ENCODE measurements at regions not wholly inside any gene's neighbourhood (a gene's known extent, or its start where the extent isn't known, plus 50 kb on each side); places are given as distances from the start of the nearest gene placed in this dataset.

DNA sequence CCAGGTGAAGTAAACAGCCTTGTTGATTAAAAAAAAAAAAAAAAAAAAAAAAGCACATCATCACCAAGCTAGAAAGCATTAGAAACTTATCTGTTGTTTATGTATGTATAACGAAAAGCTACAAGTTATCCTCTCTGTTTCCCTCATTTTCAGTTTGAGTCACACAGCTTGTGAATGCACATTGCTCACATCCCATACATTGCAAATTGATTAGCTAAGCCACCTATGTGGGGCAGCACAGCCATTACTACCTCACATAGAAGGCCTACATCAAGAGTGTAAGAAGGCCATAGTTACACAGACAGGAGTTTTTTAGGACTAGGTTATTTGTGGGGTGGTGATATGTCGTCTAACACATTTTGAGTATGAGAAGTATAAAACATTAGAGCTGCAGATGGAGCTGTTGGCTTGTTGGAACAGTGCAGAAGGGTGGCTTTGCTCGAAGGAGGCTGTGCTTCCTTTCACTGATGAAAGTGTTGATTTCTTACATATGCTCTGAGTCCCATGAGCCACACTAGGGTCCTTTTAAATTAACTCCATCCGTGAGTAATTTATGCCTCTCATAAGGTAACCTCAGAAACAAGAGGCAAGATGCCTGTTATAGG lies 431.6 kb downstream of the GABRG1 start:
- TF ChIP-seq, protein P1, sequence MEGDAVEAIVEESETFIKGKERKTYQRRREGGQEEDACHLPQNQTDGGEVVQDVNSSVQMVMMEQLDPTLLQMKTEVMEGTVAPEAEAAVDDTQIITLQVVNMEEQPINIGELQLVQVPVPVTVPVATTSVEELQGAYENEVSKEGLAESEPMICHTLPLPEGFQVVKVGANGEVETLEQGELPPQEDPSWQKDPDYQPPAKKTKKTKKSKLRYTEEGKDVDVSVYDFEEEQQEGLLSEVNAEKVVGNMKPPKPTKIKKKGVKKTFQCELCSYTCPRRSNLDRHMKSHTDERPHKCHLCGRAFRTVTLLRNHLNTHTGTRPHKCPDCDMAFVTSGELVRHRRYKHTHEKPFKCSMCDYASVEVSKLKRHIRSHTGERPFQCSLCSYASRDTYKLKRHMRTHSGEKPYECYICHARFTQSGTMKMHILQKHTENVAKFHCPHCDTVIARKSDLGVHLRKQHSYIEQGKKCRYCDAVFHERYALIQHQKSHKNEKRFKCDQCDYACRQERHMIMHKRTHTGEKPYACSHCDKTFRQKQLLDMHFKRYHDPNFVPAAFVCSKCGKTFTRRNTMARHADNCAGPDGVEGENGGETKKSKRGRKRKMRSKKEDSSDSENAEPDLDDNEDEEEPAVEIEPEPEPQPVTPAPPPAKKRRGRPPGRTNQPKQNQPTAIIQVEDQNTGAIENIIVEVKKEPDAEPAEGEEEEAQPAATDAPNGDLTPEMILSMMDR (IDR thresholded peaks at IDR 0.05; ENCODE audit: insufficient read depth, low read length), result no peak
- TF ChIP-seq POLR2AphosphoS5 (IDR thresholded peaks at IDR 0.05; ENCODE audit: low read depth) (no peak), GABPA (IDR thresholded peaks at IDR 0.05; ENCODE audit: low read depth) (no peak)
- TF ChIP-seq, protein P2, sequence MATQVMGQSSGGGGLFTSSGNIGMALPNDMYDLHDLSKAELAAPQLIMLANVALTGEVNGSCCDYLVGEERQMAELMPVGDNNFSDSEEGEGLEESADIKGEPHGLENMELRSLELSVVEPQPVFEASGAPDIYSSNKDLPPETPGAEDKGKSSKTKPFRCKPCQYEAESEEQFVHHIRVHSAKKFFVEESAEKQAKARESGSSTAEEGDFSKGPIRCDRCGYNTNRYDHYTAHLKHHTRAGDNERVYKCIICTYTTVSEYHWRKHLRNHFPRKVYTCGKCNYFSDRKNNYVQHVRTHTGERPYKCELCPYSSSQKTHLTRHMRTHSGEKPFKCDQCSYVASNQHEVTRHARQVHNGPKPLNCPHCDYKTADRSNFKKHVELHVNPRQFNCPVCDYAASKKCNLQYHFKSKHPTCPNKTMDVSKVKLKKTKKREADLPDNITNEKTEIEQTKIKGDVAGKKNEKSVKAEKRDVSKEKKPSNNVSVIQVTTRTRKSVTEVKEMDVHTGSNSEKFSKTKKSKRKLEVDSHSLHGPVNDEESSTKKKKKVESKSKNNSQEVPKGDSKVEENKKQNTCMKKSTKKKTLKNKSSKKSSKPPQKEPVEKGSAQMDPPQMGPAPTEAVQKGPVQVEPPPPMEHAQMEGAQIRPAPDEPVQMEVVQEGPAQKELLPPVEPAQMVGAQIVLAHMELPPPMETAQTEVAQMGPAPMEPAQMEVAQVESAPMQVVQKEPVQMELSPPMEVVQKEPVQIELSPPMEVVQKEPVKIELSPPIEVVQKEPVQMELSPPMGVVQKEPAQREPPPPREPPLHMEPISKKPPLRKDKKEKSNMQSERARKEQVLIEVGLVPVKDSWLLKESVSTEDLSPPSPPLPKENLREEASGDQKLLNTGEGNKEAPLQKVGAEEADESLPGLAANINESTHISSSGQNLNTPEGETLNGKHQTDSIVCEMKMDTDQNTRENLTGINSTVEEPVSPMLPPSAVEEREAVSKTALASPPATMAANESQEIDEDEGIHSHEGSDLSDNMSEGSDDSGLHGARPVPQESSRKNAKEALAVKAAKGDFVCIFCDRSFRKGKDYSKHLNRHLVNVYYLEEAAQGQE (IDR thresholded peaks at IDR 0.05; ENCODE audit: insufficient replicate concordance, low read depth), result no peak
